ENCODE measurements at regions not wholly inside any gene's neighbourhood (a gene's known extent, or its start where the extent isn't known, plus 50 kb on each side); places are given as distances from the start of the nearest gene placed in this dataset.

- no peak for TF ChIP-seq CTCF (IDR thresholded peaks at IDR 0.05)
- TF ChIP-seq POLR2A (IDR thresholded peaks at IDR 0.05), result no peak
Measured at GRCh38 chr20:52799130-52799529, 173.0 kb upstream of the TSHZ2 start.
